HG02623 (cell line): ENCODE measurements at regions not wholly inside any gene's neighbourhood (a gene's known extent, or its start where the extent isn't known, plus 50 kb on each side); places are given as distances from the start of the nearest gene placed in this dataset.
"Not testable (repeated sequence)": the region's sequence is repeated elsewhere in the genome, so short reads cannot be mapped to it uniquely, and the experiment has no call there.

ENCODE experiments used
- ATAC-seq: cut with Tn5 transposase; IDR thresholded peaks from one replicate; pipeline ENCODE4 v1.9.1; 2021; ENCODE audit warnings: moderate library complexity; ENCODE audit not compliant: unreplicated experiment

DNA sequence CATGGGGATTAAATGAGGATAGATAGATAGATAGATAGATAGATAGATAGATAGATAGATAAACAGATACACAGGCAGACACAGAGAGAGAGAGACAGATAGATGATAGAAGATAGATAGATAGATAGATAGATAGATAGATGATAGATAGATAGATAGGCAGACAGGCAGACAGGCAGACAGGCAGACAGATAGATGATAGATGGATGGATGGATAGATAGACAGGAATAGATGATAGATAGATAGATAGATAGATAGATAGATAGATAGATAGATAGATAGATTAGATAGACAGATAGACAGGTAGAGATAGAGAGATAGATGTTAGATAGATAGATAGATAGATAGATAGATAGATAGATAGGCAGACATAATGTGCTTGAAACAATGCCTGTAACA lies 137.3 kb downstream of the MED10 start:
- not testable (repeated sequence) for ATAC-seq

DNA sequence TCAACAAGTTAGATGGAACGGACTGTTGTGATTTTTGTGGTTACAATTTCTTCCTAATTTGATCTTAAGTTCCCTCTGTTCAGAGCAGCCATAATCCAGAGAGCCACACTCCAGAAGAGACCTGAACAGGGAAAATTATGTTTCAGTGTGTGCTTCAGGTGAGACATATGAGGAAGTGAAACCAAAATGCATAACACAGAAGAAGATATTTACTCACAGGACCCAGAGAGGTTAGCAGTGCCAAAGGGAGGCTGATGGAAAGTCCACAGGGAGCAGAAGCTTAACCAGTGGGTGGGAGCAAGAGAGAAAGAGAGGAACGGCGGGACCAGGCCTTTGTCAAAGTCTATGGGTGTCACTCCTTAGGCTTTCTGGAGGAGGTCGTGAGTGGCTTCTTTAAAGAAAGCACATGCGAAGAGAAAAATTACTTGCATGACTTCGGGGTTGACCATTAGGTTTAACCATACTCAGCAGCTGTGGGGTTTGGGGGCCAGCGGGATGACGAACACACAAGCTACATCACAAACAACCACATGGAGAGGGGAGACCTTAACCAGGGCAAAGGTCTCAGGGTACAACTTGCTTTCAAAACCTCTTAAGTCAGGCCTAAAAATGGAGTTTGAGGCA lies 141.4 kb downstream of the MED10 start:
- ATAC-seq: peak; percentile 77

DNA sequence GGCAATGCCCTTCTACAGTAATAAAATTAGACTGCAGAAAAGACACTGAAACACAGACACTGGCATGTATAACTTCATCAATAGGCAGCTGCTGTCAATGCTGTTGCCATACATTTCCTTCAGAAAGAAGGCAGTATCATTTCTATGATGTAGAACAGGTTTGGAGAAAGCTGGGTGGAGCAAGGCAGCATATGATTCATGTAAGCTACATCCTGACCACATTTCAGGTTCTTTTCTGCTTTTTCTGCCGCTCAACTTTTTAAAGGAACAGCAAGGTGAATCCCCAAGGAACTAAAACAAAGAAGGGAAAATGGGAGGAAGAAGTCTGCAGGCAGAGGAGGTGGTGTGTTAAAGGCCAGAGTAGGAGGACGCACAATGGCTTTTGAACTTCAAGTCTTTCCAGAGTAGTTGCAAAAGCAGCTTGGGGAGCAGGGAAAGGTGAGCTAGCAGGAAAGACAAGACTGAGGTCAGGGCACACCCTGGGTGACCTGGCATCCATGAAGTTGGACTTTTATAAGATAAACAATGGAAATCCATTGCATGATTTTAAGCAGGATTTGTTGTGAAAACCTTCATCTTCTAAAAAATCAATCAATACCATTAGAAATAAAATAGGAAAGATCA lies 142.1 kb downstream of the MED10 start:
- no peak for ATAC-seq

DNA sequence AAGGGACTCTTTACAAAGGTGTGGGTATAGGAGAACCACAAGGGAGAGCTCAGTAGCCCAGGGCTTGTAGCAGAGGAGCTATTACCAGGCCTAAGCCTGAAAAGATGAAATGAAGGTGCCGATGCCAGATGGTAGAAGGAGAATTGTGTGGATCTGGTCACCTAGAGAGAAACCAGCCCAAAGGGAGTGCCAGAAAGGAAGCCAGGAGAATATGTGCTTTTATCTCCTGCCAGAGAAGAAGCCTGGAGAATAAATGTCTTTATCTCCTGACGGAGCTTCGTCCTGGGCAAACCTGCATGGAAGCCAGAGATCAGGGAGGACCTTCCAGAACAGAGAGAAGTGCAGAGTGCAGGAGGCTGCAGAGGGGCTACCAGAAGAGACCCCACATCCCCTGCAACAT lies 142.6 kb downstream of the MED10 start:
- no peak for ATAC-seq

DNA sequence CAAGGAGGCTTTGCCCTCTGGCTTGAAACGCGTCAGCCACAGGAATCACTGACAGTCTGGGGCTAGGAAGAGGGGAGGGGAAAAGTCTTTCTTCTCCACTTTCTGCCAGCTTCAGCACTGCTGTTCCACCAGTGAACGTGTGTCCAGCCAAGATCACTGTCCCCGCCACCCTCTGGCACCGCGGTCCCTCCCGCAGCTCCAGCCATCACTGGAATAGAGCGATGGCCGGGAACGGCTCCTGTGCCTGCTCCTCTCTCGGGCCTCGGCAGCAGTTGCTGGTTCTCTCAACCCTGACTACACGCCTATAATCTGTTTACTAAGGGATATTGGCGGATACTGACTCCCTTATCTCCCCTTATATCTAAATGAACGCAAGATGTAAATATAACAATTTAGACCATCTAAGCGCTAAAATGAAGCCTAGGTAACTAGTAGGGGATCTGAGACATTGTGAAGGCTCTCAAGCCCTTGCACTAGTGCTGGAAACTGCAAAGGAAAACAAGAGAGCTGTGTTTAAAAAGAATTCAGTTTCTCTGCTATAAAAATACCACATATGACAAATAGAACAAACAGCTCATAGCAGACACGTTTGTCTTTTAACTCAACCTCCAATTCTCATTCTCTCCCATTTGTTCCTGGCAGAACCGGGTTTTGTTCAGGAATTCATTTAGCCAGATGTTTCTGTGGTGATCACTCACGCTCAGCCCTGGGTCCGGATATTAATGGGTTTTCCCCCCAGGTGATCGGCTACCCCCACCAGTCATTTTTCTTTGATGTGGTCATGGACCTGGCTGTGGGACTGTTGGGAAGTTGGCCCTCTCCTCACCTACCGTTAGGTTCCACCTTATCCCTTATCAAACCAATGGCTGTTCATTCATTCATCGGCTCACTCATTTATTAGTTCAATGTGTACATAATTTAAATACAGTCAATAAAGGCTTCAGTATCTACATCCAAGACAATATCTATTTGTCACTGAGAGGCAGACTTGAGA lies 149.8 kb downstream of the MED10 start:
- no peak for ATAC-seq

DNA sequence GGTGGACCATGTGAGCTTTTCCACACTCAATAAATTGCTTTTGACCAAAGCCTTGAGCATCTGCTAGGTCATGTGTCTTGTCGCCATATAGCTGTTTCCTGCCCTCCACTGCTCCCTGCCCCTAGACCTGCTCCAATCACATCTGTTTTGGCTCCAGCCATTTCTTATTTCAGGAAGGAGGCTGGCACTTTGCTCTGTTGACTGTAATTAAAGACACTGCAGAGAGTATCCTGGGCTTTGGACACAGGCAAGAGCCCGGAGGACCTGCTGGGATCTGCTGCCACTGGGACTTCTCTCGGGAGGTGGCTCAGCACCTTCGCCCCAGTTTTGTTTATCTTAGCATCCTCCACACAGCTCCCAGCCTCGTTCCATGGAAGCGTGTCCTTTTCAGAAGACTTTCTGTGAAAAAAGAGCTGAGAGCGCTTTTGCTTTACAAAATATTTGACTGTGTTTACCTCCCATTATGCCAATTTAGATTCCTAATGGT lies 153.2 kb downstream of the MED10 start:
- ATAC-seq: no peak

DNA sequence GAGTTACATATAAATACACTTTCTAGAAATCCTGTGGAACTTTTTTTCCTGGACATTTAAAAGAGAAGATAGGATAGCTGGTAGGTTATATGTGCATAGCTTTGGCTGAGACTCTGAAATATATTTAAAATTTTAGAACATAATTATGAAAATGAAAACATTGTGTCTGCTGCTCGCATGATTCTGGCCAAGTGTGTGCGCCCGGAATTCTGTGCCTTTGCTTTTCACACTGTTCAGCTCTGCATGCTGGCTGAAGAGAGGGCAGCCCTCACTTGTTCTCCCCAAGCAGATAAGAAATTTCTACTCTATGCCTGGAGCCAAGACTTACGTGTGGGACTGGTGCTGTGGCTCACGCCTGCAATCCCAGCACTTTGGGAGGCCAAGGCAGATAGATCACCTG lies 153.9 kb downstream of the MED10 start:
- ATAC-seq: no peak

DNA sequence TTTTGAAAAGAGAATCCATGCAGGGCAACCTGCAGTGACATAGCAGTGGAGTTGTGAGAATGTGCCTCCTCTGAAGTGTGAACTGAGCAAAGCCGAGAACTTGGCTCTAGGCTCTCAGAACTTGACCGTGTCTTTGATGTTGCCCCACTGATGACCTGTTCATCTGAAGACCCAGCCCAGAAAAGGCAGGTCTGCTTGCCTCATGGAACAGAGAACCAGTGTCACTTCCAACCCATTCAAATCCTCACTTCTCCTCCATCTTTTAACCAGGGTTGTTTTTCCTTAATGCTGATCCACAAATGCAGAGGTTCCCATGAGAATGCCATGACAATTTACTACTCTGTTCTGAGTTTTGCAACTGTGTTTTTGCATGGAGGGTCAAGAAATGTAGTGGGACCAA lies 155.4 kb downstream of the MED10 start:
- no peak for ATAC-seq

DNA sequence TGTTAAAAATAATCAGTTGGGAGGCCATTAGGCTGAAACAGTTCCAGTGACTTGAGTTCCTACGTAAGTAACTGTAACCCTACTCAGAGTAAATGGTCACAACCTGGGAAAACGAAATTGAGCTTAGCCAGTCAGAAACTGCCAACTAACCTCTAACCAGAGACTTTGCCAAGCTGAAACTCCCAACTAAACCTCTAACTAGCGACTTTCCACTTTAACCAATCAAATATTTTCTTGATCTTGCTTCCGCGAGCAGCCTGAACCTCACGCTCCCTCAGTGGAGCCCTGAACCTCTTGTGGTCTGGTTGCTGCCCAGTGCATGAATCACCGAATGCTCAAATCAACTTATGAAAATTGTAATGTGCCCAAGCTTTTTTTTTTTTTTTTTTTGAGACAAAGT lies 156.2 kb downstream of the MED10 start:
- ATAC-seq: no peak

DNA sequence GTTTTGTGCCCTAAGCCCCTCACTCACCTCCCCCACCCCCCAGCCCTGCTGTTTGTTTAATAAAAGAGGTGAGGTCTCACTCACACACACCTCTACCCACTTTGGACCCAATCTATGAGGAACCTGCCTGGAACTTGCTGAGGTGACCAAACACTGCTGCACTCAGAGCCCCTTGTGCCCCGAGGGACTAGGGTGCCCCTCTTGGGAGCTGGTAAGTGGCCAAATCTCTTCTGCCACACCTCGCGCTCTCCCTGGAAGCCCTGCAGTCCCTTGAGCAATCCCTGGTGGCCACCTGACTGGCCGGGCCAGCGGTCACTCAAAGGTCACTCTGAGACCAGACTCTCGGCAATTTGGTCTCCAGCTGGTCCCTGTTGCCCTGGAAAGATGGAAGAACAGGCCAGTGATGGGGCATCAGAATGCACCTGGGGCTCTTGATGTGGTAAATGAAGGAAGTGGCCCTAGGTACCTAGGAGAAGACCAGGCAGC lies 157.2 kb downstream of the MED10 start:
- ATAC-seq: no peak

DNA sequence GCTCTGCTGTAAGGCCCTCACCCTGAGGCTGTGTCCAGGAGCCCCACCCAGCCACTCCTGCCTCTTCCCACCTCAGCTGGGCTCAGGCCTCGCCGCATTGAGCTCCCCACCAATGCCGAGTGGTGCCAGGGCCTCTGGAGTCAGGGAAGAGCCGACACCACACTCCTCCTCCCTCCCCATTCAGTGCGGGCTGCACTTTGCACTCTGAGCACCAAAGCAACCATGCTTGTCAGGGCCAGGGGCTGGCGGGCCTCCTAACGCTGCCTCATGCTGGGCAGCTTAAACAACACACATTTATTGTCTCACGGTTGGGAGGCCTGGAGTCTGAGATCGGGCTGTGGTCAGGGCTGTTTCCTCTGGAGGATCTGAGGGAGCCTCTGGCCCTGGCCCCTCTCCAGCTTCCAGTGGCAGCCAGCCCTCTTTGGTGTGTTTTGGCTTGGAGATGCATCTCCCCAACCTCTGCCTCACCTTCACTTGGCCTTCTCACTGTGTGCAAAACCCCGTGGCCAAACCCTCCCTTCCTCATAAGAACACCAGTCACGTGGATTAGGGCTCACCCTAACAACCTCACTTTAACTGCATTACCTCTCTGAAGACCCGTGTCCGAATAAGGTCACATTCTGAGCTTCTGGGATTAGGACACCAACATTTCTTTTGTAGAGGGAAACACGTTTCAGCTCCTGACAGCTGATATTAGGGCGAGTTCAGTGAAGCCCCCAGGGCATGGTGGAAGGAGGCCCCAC lies 157.8 kb downstream of the MED10 start:
- no peak for ATAC-seq

DNA sequence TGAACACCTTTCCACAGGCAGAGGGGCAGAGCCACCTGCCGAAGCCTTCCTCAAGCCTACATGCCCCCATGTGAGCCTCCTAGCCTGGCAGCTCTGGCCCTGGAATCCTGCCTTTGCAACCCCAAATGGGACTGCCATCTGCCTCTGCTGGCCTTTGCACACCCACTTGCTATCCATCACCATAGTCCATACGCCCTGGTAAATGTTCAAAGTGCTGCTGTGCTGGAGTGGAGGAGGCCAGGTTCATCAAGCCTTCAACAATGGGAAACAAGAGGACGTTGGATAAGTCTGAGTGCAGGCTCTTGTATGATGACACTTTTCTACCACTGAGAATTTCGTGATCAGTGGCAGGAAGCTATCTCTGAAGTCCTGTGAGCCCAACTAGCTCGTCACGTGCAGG lies 159.8 kb downstream of the MED10 start:
- ATAC-seq: no peak

DNA sequence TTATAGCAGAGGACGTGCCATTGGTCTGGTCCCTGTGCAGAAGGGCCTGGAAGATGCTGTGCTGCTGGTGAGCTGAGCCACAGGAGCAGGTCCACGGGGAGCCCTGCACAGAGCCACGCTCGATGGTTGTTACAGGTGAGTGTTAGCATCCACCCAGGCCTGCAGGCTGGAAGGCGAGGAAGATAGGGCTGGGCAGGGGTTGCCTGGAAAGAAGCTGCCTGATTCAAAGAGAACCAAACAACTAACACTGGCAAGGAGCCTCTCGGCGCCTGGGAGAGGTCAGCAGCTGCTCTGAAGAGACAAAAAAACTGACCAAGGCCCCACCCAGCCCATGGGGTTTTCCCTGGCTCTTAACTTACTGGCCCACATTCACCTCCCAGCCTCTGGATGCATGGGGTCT lies 160.2 kb downstream of the MED10 start:
- no peak for ATAC-seq

DNA sequence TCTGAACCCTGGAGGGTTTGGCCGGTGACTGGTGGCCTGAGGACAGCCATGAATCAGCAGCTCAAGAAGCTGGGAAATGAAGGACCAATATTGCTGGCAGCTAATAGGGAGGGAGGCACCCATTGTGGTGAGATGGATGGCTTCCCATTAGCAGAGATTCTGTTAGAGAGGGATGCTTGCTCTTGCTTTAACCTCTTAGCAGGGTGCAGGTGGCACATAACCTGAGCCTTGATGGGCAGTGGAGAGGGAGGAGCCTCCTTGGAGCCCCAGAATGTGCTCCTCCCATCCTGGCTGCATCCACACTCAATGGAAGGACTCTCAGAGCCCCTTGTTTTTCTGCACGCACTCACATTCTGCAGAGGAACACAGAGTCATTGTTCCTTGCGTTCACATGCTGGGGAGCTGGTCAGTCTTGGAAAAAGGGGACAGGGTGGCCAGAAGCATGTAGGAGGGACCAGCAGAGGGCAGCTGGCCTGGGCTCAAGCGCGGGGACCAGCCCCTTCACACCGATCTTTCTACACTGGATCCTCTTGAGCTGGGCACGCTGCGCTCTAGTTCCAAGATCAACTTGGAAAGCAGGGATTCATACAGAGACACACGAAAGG lies 161.8 kb downstream of the MED10 start:
- ATAC-seq: no peak

DNA sequence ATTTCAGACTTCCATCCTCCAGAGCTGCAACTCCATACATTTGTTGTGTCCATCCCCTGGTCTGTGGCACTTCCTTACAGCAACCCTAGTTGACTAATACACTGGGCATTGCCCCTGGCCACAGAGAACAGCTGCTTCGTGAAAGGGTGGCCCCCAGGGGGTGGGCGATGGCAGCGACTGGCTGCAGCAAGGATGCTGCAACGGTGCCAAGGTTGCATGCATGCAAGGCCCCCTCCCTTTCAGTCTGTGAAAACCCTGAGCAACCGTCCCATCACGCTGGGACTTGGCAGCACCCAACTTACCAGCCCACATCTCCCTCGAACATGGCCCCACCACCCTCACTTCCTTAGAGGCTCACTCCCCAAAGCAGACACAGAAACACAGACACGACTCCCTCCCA lies 162.5 kb downstream of the MED10 start:
- no peak for ATAC-seq

DNA sequence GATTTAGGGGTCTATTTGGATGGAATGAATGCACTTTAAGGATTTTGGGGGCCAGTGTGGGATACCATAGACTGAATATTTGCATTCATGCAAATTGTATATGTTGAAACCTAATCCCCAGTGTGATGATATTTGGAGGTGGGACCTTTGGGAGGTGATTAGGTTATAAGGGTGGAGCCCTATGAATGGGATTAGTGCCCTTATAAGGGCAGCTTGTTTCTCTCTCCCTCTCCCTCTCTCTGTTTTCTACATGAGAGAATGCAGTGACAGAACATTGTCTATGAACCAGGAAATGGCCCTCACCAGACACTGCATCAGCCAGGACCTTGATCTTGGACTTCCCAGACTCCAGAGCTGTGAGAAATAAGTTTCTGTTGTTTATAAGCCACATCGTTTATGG lies 166.1 kb downstream of the MED10 start:
- no peak for ATAC-seq

DNA sequence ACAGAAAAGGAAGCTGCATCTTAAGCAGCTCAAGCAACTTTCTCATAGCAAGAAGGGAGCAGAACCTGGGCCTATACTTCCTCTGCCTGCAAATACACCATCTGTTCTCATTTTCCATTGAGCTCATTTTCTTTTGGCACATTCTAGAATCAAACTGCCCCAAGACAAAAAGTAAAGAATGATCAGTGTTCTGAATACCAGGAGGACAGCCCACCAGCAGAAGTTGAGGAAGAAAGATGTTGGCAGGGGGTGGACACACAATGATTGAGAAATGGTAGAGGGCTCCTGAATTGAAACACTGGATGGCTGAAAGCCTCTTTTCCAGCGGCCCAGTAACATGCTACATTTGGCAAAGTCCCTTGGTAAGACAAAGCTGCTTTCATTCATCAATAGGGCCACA lies 171.8 kb downstream of the MED10 start:
- ATAC-seq: no peak

DNA sequence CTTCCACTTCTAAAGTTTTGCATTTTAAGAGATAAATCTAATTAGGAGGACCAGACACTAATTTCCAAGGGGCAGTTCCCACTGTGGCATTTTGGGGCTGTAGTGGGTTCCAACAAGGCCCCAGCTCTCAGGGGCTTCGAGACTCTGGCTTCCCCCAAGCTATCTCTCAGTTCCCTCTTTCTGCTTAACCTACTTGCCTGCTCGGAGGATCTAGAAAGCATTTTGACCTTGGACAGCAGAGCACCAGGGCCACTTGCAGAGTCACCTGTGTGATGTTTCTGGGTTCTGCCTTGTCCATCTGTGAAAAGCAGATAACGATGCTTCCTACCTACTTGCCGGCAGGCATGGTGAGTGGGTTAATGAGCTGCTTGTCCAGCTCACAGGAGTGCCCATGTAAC lies 175.4 kb downstream of the MED10 start:
- no peak for ATAC-seq

DNA sequence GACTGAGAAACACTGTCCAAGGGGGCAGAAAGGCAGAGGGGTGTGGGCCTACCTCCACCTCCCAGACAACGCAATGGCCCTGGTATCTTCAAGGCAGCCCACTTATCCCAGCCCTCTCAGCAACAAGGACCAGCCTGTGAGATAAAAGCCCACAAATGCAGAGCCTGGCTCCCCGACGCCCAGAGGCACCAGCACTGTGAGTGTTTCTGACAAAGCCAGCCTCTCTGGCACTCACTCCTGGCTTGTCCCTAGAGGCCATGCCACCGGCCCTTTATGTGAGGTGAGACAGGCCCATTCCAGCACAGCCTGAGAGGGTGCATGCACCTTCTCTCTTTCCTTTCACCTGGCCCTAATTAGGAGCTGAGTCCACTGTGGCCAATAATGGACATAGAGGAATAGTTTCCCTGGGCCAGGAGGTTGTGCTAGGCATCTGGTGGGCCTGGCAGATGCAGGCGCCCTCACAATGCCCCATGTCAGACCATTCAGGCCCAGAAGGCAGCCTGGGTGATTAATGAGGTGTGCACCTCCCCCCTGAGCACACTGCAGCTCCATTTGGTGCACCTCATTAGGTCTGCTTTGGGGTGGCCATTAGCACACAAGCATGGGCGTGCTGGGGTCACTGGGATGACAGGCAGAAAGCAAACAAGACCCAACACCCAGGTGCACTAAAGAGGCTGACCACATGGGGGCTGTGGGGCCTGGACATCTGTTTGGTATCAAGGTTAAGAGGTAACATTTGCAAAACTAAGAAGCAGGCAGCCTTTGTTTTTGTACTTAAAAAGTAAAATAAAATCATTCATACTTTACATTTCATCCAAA lies 176.0 kb downstream of the MED10 start:
- ATAC-seq: no peak

DNA sequence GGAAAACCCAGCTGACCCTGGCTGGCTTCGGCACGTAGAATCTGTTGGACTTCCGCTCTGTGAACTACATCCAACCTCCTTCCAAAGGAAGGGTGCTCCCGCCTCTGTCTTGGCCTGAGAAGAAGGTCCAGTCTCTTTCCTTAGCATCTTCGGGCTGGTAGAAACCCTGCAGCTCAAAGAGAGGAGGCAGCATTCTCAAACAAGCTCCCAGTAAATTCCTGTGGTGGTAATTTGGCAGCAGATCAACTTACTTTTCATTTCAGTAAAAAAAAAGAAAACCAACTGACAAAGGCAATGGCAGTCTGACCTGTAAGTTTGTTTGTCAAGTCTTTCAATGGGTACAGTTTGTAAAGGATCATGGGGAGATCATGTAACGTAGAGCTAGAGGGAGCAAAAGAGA lies 176.7 kb downstream of the MED10 start:
- ATAC-seq: no peak
